ENCODE measurements at regions not wholly inside any gene's neighbourhood (a gene's known extent, or its start where the extent isn't known, plus 50 kb on each side); places are given as distances from the start of the nearest gene placed in this dataset.

- peak; percentile 13; the same call in 1 of the 3 replicates for ATAC-seq
- no peak for TF ChIP-seq CSRNP3 (CRISPR knock-in tag; IDR thresholded peaks at IDR 0.05)
- TF ChIP-seq SNAI2 (CRISPR knock-in tag; IDR thresholded peaks at IDR 0.05): no peak
- peak; percentile 47; the same call in 1 of the 2 replicates for TF ChIP-seq ZNF70 (CRISPR knock-in tag; IDR thresholded peaks at IDR 0.05)
Observed at GRCh38 chr18:46419391-46420141, 237.5 kb downstream of the LOXHD1 start.

- ATAC-seq: no peak
- TF ChIP-seq ZNF8 (CRISPR knock-in tag; IDR thresholded peaks at IDR 0.05) (no peak), ZNF565 (CRISPR knock-in tag; conservative IDR thresholded peaks at IDR 0.05; ENCODE audit: low read depth) (no peak), CSDC2 (CRISPR knock-in tag; IDR thresholded peaks at IDR 0.05) (no peak), PPARA (CRISPR knock-in tag; IDR thresholded peaks at IDR 0.05; ENCODE audit: borderline replicate concordance) (no peak), ISL1 (CRISPR knock-in tag; IDR thresholded peaks at IDR 0.05) (no peak), POU6F1 (CRISPR knock-in tag; IDR thresholded peaks at IDR 0.05; ENCODE audit: borderline replicate concordance, low read depth) (no peak), CSRNP3 (CRISPR knock-in tag; IDR thresholded peaks at IDR 0.05) (no peak), ZFP3 (CRISPR knock-in tag; IDR thresholded peaks at IDR 0.05) (no peak), TOX (CRISPR knock-in tag; IDR thresholded peaks at IDR 0.05; ENCODE audit: borderline replicate concordance) (no peak), RARB (CRISPR knock-in tag; IDR thresholded peaks at IDR 0.05) (no peak), PATZ1 (CRISPR knock-in tag; IDR thresholded peaks at IDR 0.05; ENCODE audit: borderline replicate concordance) (no peak), TSHZ2 (CRISPR knock-in tag; IDR thresholded peaks at IDR 0.05) (no peak), CREB5 (CRISPR knock-in tag; IDR thresholded peaks at IDR 0.05; ENCODE audit: low read depth) (no peak), TCF4 (CRISPR knock-in tag; IDR thresholded peaks at IDR 0.05; ENCODE audit: borderline replicate concordance) (no peak), ZFP30 (CRISPR knock-in tag; IDR thresholded peaks at IDR 0.05) (no peak), ESRRG (CRISPR knock-in tag; IDR thresholded peaks at IDR 0.05) (no peak), ZNF70 (CRISPR knock-in tag; IDR thresholded peaks at IDR 0.05) (no peak), SNAI2 (CRISPR knock-in tag; IDR thresholded peaks at IDR 0.05) (no peak), ARNTL (CRISPR knock-in tag; IDR thresholded peaks at IDR 0.05; ENCODE audit: borderline replicate concordance, low read depth) (no peak), GLIS3 (CRISPR knock-in tag; IDR thresholded peaks at IDR 0.05) (no peak)
Observed at GRCh38 chr18:46421973-46422551, 235.0 kb downstream of the LOXHD1 start.

Measured in SK-N-SH treated with all-trans-retinoic acid at 6 μM for 48 hours (cell line).